ENCODE measurements at regions not wholly inside any gene's neighbourhood (a gene's known extent, or its start where the extent isn't known, plus 50 kb on each side); places are given as distances from the start of the nearest gene placed in this dataset.

GRCh38 chr2:18378020-18378653 is 182.3 kb downstream of the RDH14 start:
- Histone ChIP-seq H3K4me1 (no peaks in the 10 kb centered on the region), H3K27ac (no peak overlapping the region), H3K27me3 (no peaks in the 10 kb centered on the region), H3K9me3 (no peaks in the 10 kb centered on the region), H3K36me3 (no peaks in the 10 kb centered on the region), H3K4me3 (no peak overlapping the region)
- intact Hi-C loops (cut with DNase I; ENCODE audit: low total_unique reads) = no loop called here
- no peak for DNase-seq
- no peak for TF ChIP-seq POLR2A (IDR thresholded peaks at IDR 0.05)
- peak; percentile 53 to 64 (median 56) for TF ChIP-seq CTCF (IDR thresholded peaks at IDR 0.05)

- DNase-seq = no peak
- intact Hi-C loops (cut with DNase I; ENCODE audit: low total_unique reads) = no loop called here
- Histone ChIP-seq H3K9me3 (no peaks in the 10 kb centered on the region), H3K36me3 (no peaks in the 10 kb centered on the region), H3K4me1 (no peaks in the 10 kb centered on the region), H3K27ac (no peak overlapping the region), H3K27me3 (no peaks in the 10 kb centered on the region), H3K4me3 (no peak overlapping the region)
- TF ChIP-seq POLR2A (IDR thresholded peaks at IDR 0.05) (no peak), CTCF (IDR thresholded peaks at IDR 0.05) (no peak)
Measured at GRCh38 chr2:18376936-18377335, 183.5 kb downstream of the RDH14 start.

GRCh38 chr2:18373664-18374063 is 186.8 kb downstream of the RDH14 start:
- intact Hi-C loops (cut with DNase I; ENCODE audit: low total_unique reads) = no loop called here
- H3K27ac ChIP-seq = no peak overlapping the region

GRCh38 chr2:18373081-18373480 is 187.4 kb downstream of the RDH14 start:
- no peaks in the 10 kb centered on the region for H3K4me1 ChIP-seq
- no peak overlapping the region for H3K27ac ChIP-seq
- no peak for TF ChIP-seq POLR2A (IDR thresholded peaks at IDR 0.05)
- TF ChIP-seq CTCF (IDR thresholded peaks at IDR 0.05) = no peak
- no peaks in the 10 kb centered on the region for H3K9me3 ChIP-seq
- intact Hi-C loops (cut with DNase I; ENCODE audit: low total_unique reads) = no loop called here
- no peak for DNase-seq
- H3K36me3 ChIP-seq = no peaks in the 10 kb centered on the region
- H3K4me3 ChIP-seq = no peak overlapping the region
- H3K27me3 ChIP-seq = no peaks in the 10 kb centered on the region

More at GRCh38 chr2:18373664-18374063, 186.8 kb downstream of the RDH14 start:
- Histone ChIP-seq H3K36me3 (no peaks in the 10 kb centered on the region), H3K27me3 (no peaks in the 10 kb centered on the region), H3K4me1 (no peaks in the 10 kb centered on the region), H3K9me3 (no peaks in the 10 kb centered on the region), H3K4me3 (no peak overlapping the region)
- no peak for TF ChIP-seq CTCF (IDR thresholded peaks at IDR 0.05)
- TF ChIP-seq POLR2A (IDR thresholded peaks at IDR 0.05) = no peak
- DNase-seq = no peak

- no peak for TF ChIP-seq POLR2A (IDR thresholded peaks at IDR 0.05)
- no peak for TF ChIP-seq CTCF (IDR thresholded peaks at IDR 0.05)
- intact Hi-C loops (cut with DNase I; ENCODE audit: low total_unique reads) = no loop called here
- no peak overlapping the region for H3K4me3 ChIP-seq
Measured at GRCh38 chr2:18372641-18373040, 187.8 kb downstream of the RDH14 start.

More at GRCh38 chr2:18372641-18373040, 187.8 kb downstream of the RDH14 start:
- DNase-seq = no peak
- H3K4me1 ChIP-seq = no peaks in the 10 kb centered on the region
- H3K9me3 ChIP-seq = no peaks in the 10 kb centered on the region
- H3K27ac ChIP-seq = no peak overlapping the region
- H3K27me3 ChIP-seq = no peaks in the 10 kb centered on the region
- no peaks in the 10 kb centered on the region for H3K36me3 ChIP-seq
